AG09319 (cell line): ENCODE measurements at regions not wholly inside any gene's neighbourhood (a gene's known extent, or its start where the extent isn't known, plus 50 kb on each side); places are given as distances from the start of the nearest gene placed in this dataset.

ENCODE experiments used
- DNase-seq: peaks from one replicate; pipeline ENCODE4 v3.0.0-alpha.2; 2010; ENCODE audit warnings: low read depth; ENCODE audit errors: extremely low read depth
- TF ChIP-seq, protein P1 (sequence below): IDR thresholded peaks from 2 replicates; pipeline ENCODE4 v1.5.1; 2011; ENCODE audit warnings: low read depth, mild to moderate bottlenecking, inconsistent platforms, low read length, moderate library complexity

- TF ChIP-seq, protein P1, sequence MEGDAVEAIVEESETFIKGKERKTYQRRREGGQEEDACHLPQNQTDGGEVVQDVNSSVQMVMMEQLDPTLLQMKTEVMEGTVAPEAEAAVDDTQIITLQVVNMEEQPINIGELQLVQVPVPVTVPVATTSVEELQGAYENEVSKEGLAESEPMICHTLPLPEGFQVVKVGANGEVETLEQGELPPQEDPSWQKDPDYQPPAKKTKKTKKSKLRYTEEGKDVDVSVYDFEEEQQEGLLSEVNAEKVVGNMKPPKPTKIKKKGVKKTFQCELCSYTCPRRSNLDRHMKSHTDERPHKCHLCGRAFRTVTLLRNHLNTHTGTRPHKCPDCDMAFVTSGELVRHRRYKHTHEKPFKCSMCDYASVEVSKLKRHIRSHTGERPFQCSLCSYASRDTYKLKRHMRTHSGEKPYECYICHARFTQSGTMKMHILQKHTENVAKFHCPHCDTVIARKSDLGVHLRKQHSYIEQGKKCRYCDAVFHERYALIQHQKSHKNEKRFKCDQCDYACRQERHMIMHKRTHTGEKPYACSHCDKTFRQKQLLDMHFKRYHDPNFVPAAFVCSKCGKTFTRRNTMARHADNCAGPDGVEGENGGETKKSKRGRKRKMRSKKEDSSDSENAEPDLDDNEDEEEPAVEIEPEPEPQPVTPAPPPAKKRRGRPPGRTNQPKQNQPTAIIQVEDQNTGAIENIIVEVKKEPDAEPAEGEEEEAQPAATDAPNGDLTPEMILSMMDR, result no peak
- no peak for DNase-seq
Observed at GRCh38 chr11:10911907-10912306, 54.1 kb upstream of the ZBED5 start.

DNA sequence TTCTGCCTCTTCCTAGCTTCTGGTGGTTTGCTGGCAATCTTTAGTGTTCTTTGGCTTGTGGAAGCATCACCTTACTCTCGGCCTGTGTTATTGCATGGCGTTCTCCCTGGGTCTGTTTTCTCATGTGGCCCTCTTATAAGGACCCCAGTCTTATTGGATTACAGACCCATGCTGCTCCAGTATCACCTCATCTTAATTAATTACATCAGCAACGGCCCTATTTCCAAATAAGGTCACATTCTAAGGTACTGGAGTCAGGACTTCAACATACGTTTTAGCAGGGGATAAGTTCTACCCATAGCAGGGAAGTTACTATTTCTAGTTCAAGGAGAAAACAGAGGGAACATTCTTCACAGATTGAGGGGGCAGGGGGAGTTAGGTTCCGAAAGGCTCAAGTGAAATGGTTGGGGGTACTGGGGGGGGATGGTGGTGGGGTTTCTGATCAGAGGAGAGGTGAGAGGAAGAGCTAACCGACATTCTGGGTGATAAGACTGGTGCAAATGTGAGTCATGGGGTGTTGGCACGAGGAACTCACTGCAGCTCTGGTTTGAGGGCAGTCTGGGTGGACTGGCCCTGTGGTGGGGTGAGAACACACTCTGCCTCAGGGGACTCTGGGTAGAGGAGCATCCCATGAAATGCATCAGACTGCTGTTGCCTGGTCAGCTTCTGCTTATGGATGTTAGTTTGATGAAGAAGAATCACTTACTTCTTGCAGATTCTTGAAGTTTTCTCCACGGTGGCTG, 51.5 kb upstream of the ZBED5 start:
- TF ChIP-seq, protein P1, result no peak
- DNase-seq, result no peak

DNA sequence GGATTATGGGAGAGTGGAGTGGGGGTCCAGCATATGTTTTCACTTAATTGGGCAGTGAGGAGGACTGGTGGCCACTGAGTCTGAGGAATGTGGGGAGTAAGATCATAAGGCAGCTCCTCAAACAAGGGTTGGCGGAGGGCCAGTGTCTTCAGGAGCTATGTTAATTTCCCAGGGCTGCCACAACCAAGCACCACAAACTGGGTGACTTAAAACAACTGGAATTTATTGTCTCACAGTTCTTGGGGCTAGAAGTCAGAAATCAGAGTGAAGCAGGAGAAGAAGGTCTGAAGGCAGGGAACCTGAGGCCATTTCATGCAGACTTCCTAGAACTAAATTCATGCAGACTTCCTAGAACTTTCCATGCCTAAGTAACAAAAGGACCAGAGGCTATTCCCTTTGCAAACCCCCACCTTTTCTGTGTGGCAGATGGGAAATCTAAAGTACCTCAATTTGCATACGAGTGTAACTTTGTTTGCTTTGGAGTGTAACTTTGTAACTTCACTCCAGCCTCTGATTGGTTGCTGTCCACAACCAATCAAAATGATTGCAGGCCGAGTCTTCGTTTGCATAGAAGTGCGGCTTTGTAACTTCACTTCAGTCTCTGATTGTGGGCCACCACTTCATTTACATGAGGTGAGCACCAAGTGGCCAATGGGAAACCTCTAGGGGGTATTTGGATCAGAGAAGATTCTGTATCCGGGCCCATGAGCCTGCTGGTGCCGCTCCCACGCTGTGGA, 50.5 kb upstream of the ZBED5 start:
- TF ChIP-seq, protein P1, result no peak

More for the DNA sequence above, 50.5 kb upstream of the ZBED5 start:
- peak; percentile 65 for DNase-seq
